ENCODE measurements at regions not wholly inside any gene's neighbourhood (a gene's known extent, or its start where the extent isn't known, plus 50 kb on each side); places are given as distances from the start of the nearest gene placed in this dataset.
A peak's percentile ranks its signal among the peaks of the same experiment; 100 is the strongest.

GRCh38 chr4:128387600-128388351 lies 100.2 kb upstream of the PGRMC2 start:
- DNase-seq (ENCODE audit: unreplicated experiment) = peak; percentile 51
- intact Hi-C loops (cut with micrococcal nuclease) = loop anchor here (2.0 kb wide), 2 partner anchors 99 to 421 kb away; partner anchors contain the start of gene JADE1
- CTCF ChIA-PET = interaction anchor here (0.6 to 1.6 kb wide), 11 partner anchors 20 to 567 kb away, joined by 3 to 7 read pairs (median 3); no protein-coding TSS in a partner anchor
- Mint-ChIP-seq H3K9me3 (ENCODE audit: unreplicated experiment) (no peaks in the 10 kb centered on the region), H3K27me3 (ENCODE audit: insufficient read depth, unreplicated experiment) (no peaks in the 10 kb centered on the region), H3K4me1 (ENCODE audit: insufficient read depth, unreplicated experiment) (peaks cover 45% of the 10 kb centered on the region), H3K4me3 (ENCODE audit: unreplicated experiment) (no peak overlapping the region), H3K36me3 (ENCODE audit: insufficient read depth, unreplicated experiment) (no peaks in the 10 kb centered on the region), H3K27ac (ENCODE audit: low read depth, unreplicated experiment) (peak overlapping the region; percentile 84)
- POLR2A ChIA-PET = interaction anchor here (0.6 to 5.0 kb wide), 14 partner anchors 23 to 425 kb away, joined by 3 to 115 read pairs (median 4); partner anchors contain the start of gene PGRMC2
- TF ChIP-seq CTCF (IDR thresholded peaks at IDR 0.05; ENCODE audit: unreplicated experiment) = no peak
- BruUV-seq (replicated peaks) = no TSS peak

- no peaks in the 10 kb centered on the region for H3K27me3 Mint-ChIP-seq (ENCODE audit: insufficient read depth, unreplicated experiment)
- H3K27ac Mint-ChIP-seq (ENCODE audit: low read depth, unreplicated experiment) = peak overlapping the region; percentile 84
- CTCF ChIA-PET = interaction anchor here (0.5 to 2.5 kb wide), 11 partner anchors 12 to 567 kb away, joined by 3 to 12 read pairs (median 3); no protein-coding TSS in a partner anchor
- POLR2A ChIA-PET = interaction anchor here (0.6 to 5.0 kb wide), 18 partner anchors 16 to 604 kb away, joined by 3 to 115 read pairs (median 4); partner anchors contain the start of genes ABHD18, JADE1, MFSD8 and PGRMC2
- peak; percentile 94 for DNase-seq (ENCODE audit: unreplicated experiment)
- peaks cover 45% of the 10 kb centered on the region for H3K4me1 Mint-ChIP-seq (ENCODE audit: insufficient read depth, unreplicated experiment)
- intact Hi-C loops (cut with micrococcal nuclease) = loop anchor here (2.0 kb wide), 2 partner anchors 98 to 422 kb away; partner anchors contain the start of gene JADE1
- BruUV-seq (replicated peaks) = no TSS peak
- no peak for TF ChIP-seq CTCF (IDR thresholded peaks at IDR 0.05; ENCODE audit: unreplicated experiment)
- H3K36me3 Mint-ChIP-seq (ENCODE audit: insufficient read depth, unreplicated experiment) = no peaks in the 10 kb centered on the region
- no peaks in the 10 kb centered on the region for H3K9me3 Mint-ChIP-seq (ENCODE audit: unreplicated experiment)
- H3K4me3 Mint-ChIP-seq (ENCODE audit: unreplicated experiment) = peak overlapping the region; percentile 52
Measured at GRCh38 chr4:128386761-128387599, 99.4 kb upstream of the PGRMC2 start.

- POLR2A ChIA-PET = interaction anchor here (0.5 to 5.0 kb wide), 27 partner anchors 9 to 603 kb away, joined by 3 to 115 read pairs (median 4); partner anchors contain the start of genes ABHD18, JADE1, MFSD8 and PGRMC2
- Mint-ChIP-seq H3K4me1 (ENCODE audit: insufficient read depth, unreplicated experiment) (peaks cover 46% of the 10 kb centered on the region), H3K4me3 (ENCODE audit: unreplicated experiment) (peak overlapping the region; percentile 52), H3K27ac (ENCODE audit: low read depth, unreplicated experiment) (peak overlapping the region; percentile 84), H3K36me3 (ENCODE audit: insufficient read depth, unreplicated experiment) (no peaks in the 10 kb centered on the region), H3K27me3 (ENCODE audit: insufficient read depth, unreplicated experiment) (no peaks in the 10 kb centered on the region), H3K9me3 (ENCODE audit: unreplicated experiment) (no peaks in the 10 kb centered on the region)
- no TSS peak for BruUV-seq (replicated peaks)
- intact Hi-C loops (cut with micrococcal nuclease) = loop anchor here (2.0 kb wide), 2 partner anchors 97 to 423 kb away; partner anchors contain the start of gene JADE1
- peak; percentile 91 for DNase-seq (ENCODE audit: unreplicated experiment)
- no peak for TF ChIP-seq CTCF (IDR thresholded peaks at IDR 0.05; ENCODE audit: unreplicated experiment)
- CTCF ChIA-PET = interaction anchor here (1.0 to 2.5 kb wide), 5 partner anchors 10 to 99 kb away, joined by 3 to 12 read pairs (median 7); no protein-coding TSS in a partner anchor
Measured at GRCh38 chr4:128385683-128386304, 98.2 kb upstream of the PGRMC2 start.

Data from MCF 10A (cell line).